ENCODE measurements at regions not wholly inside any gene's neighbourhood (a gene's known extent, or its start where the extent isn't known, plus 50 kb on each side); places are given as distances from the start of the nearest gene placed in this dataset.
A peak's percentile ranks its signal among the peaks of the same experiment; 100 is the strongest.

DNA sequence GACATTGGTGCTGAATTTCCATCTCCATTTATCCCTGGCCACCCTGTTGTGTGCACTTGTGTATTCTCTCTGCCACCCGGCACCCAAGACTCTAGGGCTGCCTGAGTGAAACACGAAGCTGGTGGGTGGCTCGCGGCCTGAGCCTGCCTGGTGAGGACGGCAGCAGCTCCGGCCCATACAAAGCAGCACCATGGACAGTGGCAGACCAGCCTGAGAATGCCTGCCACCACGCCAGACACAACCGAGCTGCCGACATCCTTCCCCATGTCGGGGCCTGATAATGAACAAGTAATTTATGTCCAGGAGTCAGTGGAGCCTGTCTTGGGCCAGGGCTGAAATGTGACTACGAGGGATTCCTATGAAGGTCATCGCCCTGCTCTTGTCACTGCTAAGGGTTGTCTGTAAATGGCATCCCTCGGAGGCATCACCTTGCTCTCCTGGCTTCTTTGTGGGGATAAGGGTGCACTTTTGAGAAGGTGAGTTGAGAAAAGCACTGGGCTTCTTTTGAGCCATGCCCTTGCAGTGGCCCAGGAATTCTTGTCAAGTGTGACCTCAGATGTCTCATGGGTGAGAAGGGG lies 175.7 kb downstream of the MELK start:
- Mint-ChIP-seq H3K27me3 (ENCODE audit: low read depth) (peaks cover 64% of the 10 kb centered on the region), H3K4me1 (ENCODE audit: low read depth) (no peaks in the 10 kb centered on the region), H3K9me3 (no peaks in the 10 kb centered on the region), H3K27ac (no peak overlapping the region), H3K36me3 (ENCODE audit: insufficient read depth in 2 of 2) (no peaks in the 10 kb centered on the region), H3K4me3 (no peak overlapping the region)
- DNase-seq = peak; percentile 25 to 26
- ATAC-seq (replicated peaks in 1 of 2) = no peak

DNA sequence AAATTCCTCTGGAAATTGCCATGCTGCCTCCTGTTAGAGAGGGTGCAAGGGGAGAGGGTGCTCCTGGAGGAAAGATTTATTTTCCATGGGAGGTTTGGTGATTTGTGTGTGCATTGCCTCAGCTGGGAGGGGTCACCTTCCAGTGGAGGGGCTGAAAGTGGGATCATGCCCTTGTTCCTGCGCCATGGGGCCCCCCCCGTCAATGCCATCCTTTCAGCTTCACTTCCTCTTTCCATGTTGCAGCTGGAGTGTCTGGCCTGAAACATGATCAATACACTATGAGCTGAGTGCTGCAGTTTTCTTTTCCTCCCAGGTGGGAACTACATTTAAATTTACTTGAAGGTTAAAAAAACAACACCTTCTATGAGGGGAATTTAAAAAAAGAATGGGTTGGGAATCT lies 176.8 kb downstream of the MELK start:
- Mint-ChIP-seq H3K36me3 (ENCODE audit: insufficient read depth in 2 of 2) (no peaks in the 10 kb centered on the region), H3K4me1 (ENCODE audit: low read depth) (no peaks in the 10 kb centered on the region)

DNA sequence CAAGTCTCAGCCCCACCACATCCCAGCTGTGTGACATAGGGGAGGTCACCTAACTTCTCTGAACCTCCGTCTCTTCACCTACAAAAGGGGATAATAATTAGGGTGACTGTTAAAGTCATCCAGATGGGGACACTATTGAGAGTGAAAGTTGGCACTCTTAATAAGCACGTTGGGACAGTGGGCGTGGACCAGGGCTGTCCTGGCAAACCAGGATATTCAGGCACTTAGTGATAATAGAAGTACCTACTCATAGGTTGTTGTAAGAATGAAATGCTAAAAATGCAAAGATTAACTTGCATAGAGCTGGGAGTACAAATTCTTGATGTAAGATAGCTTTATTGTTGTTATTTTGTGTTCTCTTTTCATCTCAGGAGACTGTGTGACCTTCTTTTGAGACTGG lies 177.9 kb downstream of the MELK start:
- DNase-seq (no peak), ATAC-seq (replicated peaks in 1 of 2) (no peak)
- Mint-ChIP-seq H3K27me3 (ENCODE audit: low read depth) (peaks cover 75% of the 10 kb centered on the region), H3K27ac (no peak overlapping the region), H3K4me1 (ENCODE audit: low read depth) (no peaks in the 10 kb centered on the region), H3K9me3 (no peaks in the 10 kb centered on the region), H3K36me3 (ENCODE audit: insufficient read depth in 2 of 2) (no peaks in the 10 kb centered on the region), H3K4me3 (no peak overlapping the region)

More for the DNA sequence above, 176.8 kb downstream of the MELK start:
- Mint-ChIP-seq H3K4me3 (no peak overlapping the region), H3K9me3 (no peaks in the 10 kb centered on the region), H3K27me3 (ENCODE audit: low read depth) (peaks cover 64% of the 10 kb centered on the region), H3K27ac (no peak overlapping the region)
- ATAC-seq (replicated peaks in 1 of 2) (no peak), DNase-seq (no peak)

DNA sequence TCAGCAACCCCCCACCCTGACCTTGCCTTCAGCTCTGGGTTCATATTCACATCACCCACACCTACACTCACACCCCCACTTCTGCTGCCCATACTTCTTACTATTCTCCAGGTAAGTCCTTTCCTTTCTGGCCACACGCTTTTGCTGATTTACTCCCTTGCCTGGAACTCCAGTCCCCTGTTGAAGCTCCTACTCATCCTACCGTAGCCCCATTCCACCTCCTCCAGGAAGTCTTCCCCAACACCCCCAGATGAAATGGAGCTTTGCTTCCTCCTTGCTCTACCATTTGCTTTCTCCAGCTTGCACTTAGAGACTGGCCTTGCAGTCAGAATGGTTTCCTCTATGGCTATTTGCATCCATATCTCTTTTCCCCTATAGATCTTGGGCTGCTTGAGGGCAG lies 182.3 kb downstream of the MELK start:
- Mint-ChIP-seq H3K4me1 (ENCODE audit: low read depth) (no peaks in the 10 kb centered on the region), H3K4me3 (no peak overlapping the region), H3K27ac (no peak overlapping the region), H3K27me3 (ENCODE audit: low read depth) (peaks cover 60% of the 10 kb centered on the region), H3K9me3 (no peaks in the 10 kb centered on the region), H3K36me3 (ENCODE audit: insufficient read depth in 2 of 2) (no peaks in the 10 kb centered on the region)
- DNase-seq (no peak), ATAC-seq (replicated peaks in 1 of 2) (no peak)

DNA sequence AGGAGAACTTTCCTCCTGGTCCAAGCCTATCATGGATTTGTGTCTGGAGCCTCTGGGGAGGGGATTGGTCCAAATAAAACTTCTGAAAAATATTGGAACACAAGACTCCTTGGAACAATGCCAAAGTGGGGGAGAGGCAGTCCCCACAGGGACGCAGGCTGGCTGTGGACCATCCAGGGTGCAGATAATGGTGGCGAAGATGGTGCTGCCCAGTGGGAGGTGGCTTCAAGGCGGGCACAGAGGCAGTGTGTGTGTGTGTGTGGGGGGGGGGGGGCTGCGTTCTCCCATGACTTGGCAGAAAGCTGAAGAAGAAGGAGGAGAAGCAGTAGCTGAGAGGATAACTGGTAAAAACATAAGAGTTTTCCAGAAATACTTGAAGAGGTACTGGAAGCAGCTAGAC lies 186.4 kb downstream of the MELK start:
- no peaks in the 10 kb centered on the region for H3K36me3 Mint-ChIP-seq (ENCODE audit: insufficient read depth in 2 of 2)
- peaks cover 34% of the 10 kb centered on the region for H3K27me3 Mint-ChIP-seq (ENCODE audit: low read depth)
- no peak overlapping the region for H3K4me3 Mint-ChIP-seq
- H3K27ac Mint-ChIP-seq = no peak overlapping the region
- DNase-seq = no peak
- no peaks in the 10 kb centered on the region for H3K4me1 Mint-ChIP-seq (ENCODE audit: low read depth)
- H3K9me3 Mint-ChIP-seq = no peaks in the 10 kb centered on the region
- no peak for ATAC-seq (replicated peaks in 1 of 2)

DNA sequence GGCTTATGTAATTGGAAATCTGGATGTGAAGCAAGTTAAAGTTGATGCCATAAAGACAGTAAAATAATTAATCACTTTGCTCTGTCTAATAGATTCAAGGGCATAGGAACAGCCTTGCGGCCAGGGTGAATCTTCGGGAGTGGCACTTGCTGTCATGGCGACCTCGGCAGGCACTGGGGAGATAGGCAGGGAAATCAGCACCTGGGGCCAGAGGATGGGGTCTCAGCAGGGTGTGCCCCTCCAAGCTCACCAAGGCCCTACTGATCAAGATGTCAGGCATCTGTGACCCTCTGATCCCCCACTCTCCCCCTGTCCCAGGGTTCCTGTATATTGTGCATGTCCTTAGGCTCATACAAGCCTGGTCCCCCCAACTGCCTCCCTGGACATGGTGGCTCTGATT lies 187.3 kb downstream of the MELK start:
- peaks cover 29% of the 10 kb centered on the region for H3K27me3 Mint-ChIP-seq (ENCODE audit: low read depth)
- H3K4me3 Mint-ChIP-seq = no peak overlapping the region
- H3K4me1 Mint-ChIP-seq (ENCODE audit: low read depth) = no peaks in the 10 kb centered on the region
- no peak for DNase-seq
- no peak for ATAC-seq (replicated peaks in 1 of 2)
- no peaks in the 10 kb centered on the region for H3K9me3 Mint-ChIP-seq
- no peak overlapping the region for H3K27ac Mint-ChIP-seq
- H3K36me3 Mint-ChIP-seq (ENCODE audit: insufficient read depth in 2 of 2) = no peaks in the 10 kb centered on the region

DNA sequence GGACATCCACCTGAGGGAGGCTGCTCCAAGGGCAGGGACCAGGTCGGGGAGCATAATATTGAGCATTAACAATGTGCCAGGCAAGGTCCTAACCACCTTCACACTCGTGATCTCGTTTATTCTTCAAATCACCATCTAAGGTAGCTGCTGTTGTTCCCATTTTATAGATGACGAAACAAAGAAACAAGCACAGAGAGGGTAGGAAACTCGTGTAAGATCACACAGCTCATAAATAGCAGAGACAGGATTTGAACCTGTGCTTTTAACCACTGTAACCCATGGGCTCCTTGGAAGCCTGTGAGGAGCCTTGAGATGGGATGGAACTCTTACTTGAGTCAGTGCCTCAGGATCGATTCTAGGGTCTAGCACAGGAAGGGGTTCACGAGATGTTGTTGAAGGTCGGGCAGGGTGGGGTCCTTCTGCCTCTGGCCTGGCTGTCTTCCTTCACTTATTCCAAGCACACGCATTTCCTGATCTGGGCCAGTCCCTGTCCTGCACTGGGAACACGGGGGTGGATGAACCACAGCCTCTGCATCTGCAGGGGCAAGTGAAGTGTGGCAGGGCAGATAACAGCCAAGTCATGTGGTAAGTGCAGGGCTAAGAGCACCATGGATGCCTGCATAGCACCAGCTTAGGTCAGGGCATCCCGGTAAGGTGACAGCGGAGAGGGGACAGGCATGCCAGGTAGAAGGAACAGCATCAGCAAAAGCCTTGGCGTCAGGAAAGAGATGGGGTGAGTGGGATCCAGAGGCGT lies 188.1 kb downstream of the MELK start:
- DNase-seq (no peak), ATAC-seq (replicated peaks in 1 of 2) (no peak)
- H3K27me3 Mint-ChIP-seq (ENCODE audit: low read depth) = peaks cover 21% of the 10 kb centered on the region
- H3K36me3 Mint-ChIP-seq (ENCODE audit: insufficient read depth in 2 of 2) = no peaks in the 10 kb centered on the region
- H3K27ac Mint-ChIP-seq = no peak overlapping the region
- no peak overlapping the region for H3K4me3 Mint-ChIP-seq
- no peaks in the 10 kb centered on the region for H3K4me1 Mint-ChIP-seq (ENCODE audit: low read depth)
- no peaks in the 10 kb centered on the region for H3K9me3 Mint-ChIP-seq

DNA sequence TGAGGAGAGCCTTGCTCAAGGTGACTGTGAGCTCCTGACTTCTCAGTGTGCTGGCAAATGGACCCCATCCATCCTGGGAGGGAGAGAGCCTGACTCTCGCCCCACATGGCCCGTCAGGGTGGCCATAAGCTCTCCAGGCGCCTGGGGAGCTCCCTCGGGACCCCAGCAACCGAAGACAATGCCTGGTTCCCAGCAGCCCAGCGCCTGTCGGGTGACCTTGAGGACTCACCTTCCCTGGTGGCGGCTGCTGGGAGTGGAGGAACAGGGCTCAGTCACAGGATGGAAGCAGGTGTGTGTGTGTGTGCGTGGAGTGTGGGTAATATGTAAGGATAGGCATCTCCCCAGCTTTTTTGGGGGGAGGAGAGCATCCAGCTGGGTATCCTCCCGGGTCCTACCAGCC lies 190.3 kb downstream of the MELK start:
- Mint-ChIP-seq H3K27me3 (ENCODE audit: low read depth) (peaks cover 10% of the 10 kb centered on the region), H3K9me3 (no peaks in the 10 kb centered on the region), H3K4me3 (no peak overlapping the region), H3K27ac (no peak overlapping the region), H3K4me1 (ENCODE audit: low read depth) (no peaks in the 10 kb centered on the region), H3K36me3 (ENCODE audit: insufficient read depth in 2 of 2) (no peaks in the 10 kb centered on the region)
- ATAC-seq (replicated peaks in 1 of 2) (no peak), DNase-seq (no peak)

DNA sequence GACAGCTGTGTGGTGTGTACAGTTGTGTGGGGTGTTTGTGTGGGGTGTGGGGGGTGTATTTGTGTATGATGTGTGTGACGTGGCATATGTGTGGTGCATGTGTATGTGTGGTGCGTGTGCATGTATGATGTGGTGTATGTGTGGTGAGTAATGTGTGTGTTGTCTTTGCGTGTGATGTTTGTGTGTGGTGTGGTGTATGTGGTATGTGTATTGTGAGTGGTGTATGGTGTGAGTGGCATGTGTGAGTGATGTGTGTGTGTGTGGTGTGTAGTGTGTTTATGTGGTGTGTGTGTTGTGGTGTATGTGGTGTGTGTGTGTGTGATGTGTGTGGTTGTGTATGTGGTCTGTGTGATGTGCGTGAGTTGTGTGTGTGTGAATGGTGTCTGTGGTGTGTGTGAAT lies 191.1 kb downstream of the MELK start:
- H3K27me3 Mint-ChIP-seq (ENCODE audit: low read depth) = peaks cover 10% of the 10 kb centered on the region
- no peak overlapping the region for H3K4me3 Mint-ChIP-seq
- no peaks in the 10 kb centered on the region for H3K4me1 Mint-ChIP-seq (ENCODE audit: low read depth)

DNA sequence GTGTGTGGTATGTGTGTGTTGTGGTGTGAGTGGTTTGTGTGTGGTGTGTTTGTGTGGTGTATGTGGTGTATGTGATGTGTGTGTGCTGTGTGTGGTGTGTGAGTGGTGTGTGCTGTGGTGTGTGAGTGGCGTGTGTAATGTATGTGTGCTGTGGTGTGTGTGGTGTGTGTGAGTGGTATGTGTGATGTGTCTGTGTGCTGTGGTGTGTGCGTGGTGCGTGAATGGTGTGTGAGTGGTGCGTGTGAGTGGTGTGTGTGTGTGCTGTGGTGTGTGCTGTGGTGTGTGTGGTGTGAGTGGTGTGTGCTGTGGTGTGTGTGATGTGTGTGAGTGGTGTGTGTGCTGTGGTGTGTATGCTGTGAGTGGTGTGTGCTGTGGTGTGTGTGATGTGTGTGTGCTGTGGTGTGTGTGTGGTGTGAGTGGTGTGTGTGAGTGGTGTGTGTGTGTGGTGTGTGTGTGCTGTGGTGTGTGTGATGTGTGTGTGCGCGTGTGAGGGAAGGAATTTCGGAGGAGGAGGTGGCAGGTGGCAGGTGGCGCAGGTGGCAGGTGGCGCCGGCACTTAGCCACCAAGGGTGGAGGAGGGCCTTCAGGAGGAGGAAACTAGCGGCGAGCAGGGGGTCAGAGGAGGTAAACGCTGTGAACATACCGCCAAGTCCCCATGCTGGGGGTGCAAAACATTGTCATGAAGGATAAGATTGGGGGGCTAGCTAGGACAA lies 191.8 kb downstream of the MELK start:
- DNase-seq = no peak
- Mint-ChIP-seq H3K9me3 (no peaks in the 10 kb centered on the region), H3K4me1 (ENCODE audit: low read depth) (no peaks in the 10 kb centered on the region), H3K27ac (no peak overlapping the region), H3K27me3 (ENCODE audit: low read depth) (peaks cover 9% of the 10 kb centered on the region), H3K4me3 (no peak overlapping the region), H3K36me3 (ENCODE audit: insufficient read depth in 2 of 2) (no peaks in the 10 kb centered on the region)
- no peak for ATAC-seq (replicated peaks in 1 of 2)

More for the DNA sequence above, 191.1 kb downstream of the MELK start:
- DNase-seq = no peak
- no peak for ATAC-seq (replicated peaks in 1 of 2)
- Mint-ChIP-seq H3K9me3 (no peaks in the 10 kb centered on the region), H3K36me3 (ENCODE audit: insufficient read depth in 2 of 2) (no peaks in the 10 kb centered on the region), H3K27ac (no peak overlapping the region)

DNA sequence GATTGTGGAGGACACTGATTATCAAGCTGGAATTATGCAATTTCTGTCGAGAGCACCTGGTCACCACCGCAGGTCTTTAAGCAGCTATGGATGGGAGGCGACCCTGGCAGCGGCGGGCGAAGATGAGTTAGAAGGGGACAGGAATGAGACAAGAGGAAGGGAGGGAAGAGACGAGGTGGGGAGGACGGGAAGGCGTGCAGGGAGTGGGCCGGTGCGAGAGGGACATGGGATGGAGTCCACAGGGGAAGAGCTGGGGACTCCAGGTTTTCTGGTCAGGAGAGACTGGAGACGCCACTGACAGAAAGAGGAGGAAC lies 192.3 kb downstream of the MELK start:
- no peaks in the 10 kb centered on the region for H3K4me1 Mint-ChIP-seq (ENCODE audit: low read depth)
- no peak for DNase-seq

DNA sequence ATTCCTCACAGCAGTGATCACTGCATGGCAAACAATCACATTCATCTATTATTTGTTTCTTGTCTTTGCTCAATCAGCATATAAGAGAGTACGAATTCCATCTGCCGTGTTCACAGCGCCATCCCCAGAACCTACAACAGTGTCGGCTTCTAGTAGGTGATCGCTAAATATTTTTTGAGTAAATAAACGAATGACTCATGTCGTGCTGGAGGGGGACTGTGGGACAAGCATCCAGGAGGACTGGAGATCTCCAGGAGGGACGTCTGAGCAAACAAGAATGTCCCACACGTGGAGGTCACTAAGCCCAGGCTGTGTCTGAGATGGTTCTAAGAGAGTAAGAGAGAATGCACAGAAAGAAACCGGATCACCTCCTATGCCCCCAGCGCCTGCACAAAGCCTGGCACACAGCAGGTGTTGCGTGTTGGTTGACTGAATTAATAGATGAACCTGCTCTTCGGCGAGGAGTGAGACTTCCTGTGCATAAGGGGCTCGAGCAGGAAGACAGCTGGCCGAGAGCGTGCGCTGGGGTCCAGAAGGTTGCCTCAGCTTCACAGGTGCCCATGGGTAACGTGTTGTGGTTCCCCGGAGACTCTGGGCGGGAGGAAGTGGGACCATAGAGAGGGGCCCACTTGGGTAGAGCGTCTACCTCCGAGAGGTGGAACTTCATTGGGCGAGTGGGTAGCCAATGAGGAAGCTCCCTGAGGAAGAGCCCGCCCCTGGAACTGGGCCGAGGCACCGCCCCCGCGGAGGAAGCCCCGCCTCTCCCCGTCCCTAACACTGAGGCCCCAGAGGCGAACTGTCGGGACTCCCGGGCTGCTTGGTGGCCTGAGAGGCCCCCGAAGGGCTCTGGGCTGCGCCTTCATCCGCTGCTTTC lies 193.0 kb downstream of the MELK start:
- no peak overlapping the region for H3K27ac Mint-ChIP-seq
- ATAC-seq (replicated peaks in 1 of 2) = peak; percentile 99
- no peaks in the 10 kb centered on the region for H3K4me1 Mint-ChIP-seq (ENCODE audit: low read depth)
- no peaks in the 10 kb centered on the region for H3K36me3 Mint-ChIP-seq (ENCODE audit: insufficient read depth in 2 of 2)
- H3K27me3 Mint-ChIP-seq (ENCODE audit: low read depth) = peaks cover under 1% of the 10 kb centered on the region
- no peaks in the 10 kb centered on the region for H3K9me3 Mint-ChIP-seq
- DNase-seq = peak; percentile 93 to 94
- H3K4me3 Mint-ChIP-seq = no peak overlapping the region

More for the DNA sequence above, 192.3 kb downstream of the MELK start:
- Mint-ChIP-seq H3K36me3 (ENCODE audit: insufficient read depth in 2 of 2) (no peaks in the 10 kb centered on the region), H3K27ac (no peak overlapping the region), H3K9me3 (no peaks in the 10 kb centered on the region), H3K27me3 (ENCODE audit: low read depth) (peaks cover 4% of the 10 kb centered on the region), H3K4me3 (no peak overlapping the region)
- ATAC-seq (replicated peaks in 1 of 2) = no peak

DNA sequence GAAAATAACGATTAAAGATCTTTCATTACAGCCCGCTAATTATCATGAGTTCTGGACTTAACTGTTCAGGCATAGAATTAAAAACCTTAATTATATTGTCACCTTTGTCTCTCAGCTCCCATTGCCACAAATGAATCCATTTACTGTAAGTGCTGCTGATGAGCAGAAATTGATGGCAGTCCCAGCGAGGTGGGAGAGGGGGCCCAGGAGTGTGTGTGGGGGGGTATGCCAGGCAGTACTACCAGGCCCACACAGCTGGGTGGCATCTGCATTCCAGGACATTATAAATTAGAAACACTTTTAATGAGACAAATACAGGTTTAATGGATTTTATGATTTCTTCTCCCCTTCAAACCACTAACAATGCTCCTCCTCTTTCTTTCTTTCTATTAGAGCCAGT lies 196.0 kb downstream of the MELK start:
- no peak for DNase-seq
- H3K27me3 Mint-ChIP-seq (ENCODE audit: low read depth) = peaks cover 10% of the 10 kb centered on the region
- no peak overlapping the region for H3K4me3 Mint-ChIP-seq
- H3K36me3 Mint-ChIP-seq (ENCODE audit: insufficient read depth in 2 of 2) = no peaks in the 10 kb centered on the region
- H3K27ac Mint-ChIP-seq = no peak overlapping the region
- H3K9me3 Mint-ChIP-seq = no peaks in the 10 kb centered on the region
- no peak for ATAC-seq (replicated peaks in 1 of 2)
- no peaks in the 10 kb centered on the region for H3K4me1 Mint-ChIP-seq (ENCODE audit: low read depth)

Data from activated T-cell treated with anti-CD3 and anti-CD28 coated beads, Interleukin-2, amount 50 U/mL, for 72 hours (primary cell).